ENCODE measurements at regions not wholly inside any gene's neighbourhood (a gene's known extent, or its start where the extent isn't known, plus 50 kb on each side); places are given as distances from the start of the nearest gene placed in this dataset.
"Not testable (repeated sequence)": the region's sequence is repeated elsewhere in the genome, so short reads cannot be mapped to it uniquely, and the experiment has no call there.

GRCh38 chr5:121503111-121503840 is 348.4 kb upstream of the FTMT start:
- DNase-seq = no peak

GRCh38 chr5:121516997-121517396 is 334.7 kb upstream of the FTMT start:
- no peak for DNase-seq

- DNase-seq = no peak
Measured at GRCh38 chr5:121525706-121526105, 326.0 kb upstream of the FTMT start.

- no peak for DNase-seq
Measured at GRCh38 chr5:121526908-121527307, 324.8 kb upstream of the FTMT start.

GRCh38 chr5:121533814-121534213 is 317.9 kb upstream of the FTMT start:
- DNase-seq = no peak

GRCh38 chr5:121550989-121551388 is 300.7 kb upstream of the FTMT start:
- DNase-seq = no peak

GRCh38 chr5:121559832-121560231 is 291.9 kb upstream of the FTMT start:
- DNase-seq = no peak

- DNase-seq = no peak
Measured at GRCh38 chr5:121572061-121572460, 279.6 kb upstream of the FTMT start.

- no peak for DNase-seq
Measured at GRCh38 chr5:121573721-121574382, 277.8 kb upstream of the FTMT start.

- no peak for DNase-seq
Measured at GRCh38 chr5:121581588-121581987, 270.1 kb upstream of the FTMT start.

GRCh38 chr5:121596882-121597281 is 254.8 kb upstream of the FTMT start:
- no peak for DNase-seq

GRCh38 chr5:121608826-121609225 is 242.9 kb upstream of the FTMT start:
- DNase-seq = no peak

- no peak for DNase-seq
Measured at GRCh38 chr5:121624035-121624434, 227.6 kb upstream of the FTMT start.

- no peak for DNase-seq
Measured at GRCh38 chr5:121628783-121629182, 222.9 kb upstream of the FTMT start.

GRCh38 chr5:121630402-121630801 is 221.3 kb upstream of the FTMT start:
- DNase-seq = no peak

GRCh38 chr5:121634946-121635345 is 216.7 kb upstream of the FTMT start:
- DNase-seq = no peak

- DNase-seq = no peak
Measured at GRCh38 chr5:121638126-121638525, 213.6 kb upstream of the FTMT start.

GRCh38 chr5:121640298-121640697 is 211.4 kb upstream of the FTMT start:
- no peak for DNase-seq

- DNase-seq = no peak
Measured at GRCh38 chr5:121658221-121658620, 193.5 kb upstream of the FTMT start.

GRCh38 chr5:121660142-121660541 is 191.5 kb upstream of the FTMT start:
- no peak for DNase-seq

GRCh38 chr5:121665542-121665941 is 186.1 kb upstream of the FTMT start:
- not testable (repeated sequence) for DNase-seq

- DNase-seq = no peak
Measured at GRCh38 chr5:121667292-121667691, 184.4 kb upstream of the FTMT start.

- no peak for DNase-seq
Measured at GRCh38 chr5:121668635-121669034, 183.0 kb upstream of the FTMT start.

- no peak for DNase-seq
Measured at GRCh38 chr5:121671624-121672023, 180.1 kb upstream of the FTMT start.

GRCh38 chr5:121675924-121676323 is 175.8 kb upstream of the FTMT start:
- no peak for DNase-seq
